Suprapubic skin (tissue), 4 donors: ENCODE measurements at regions not wholly inside any gene's neighbourhood (a gene's known extent, or its start where the extent isn't known, plus 50 kb on each side); places are given as distances from the start of the nearest gene placed in this dataset.

Experiments
- DNase-seq, 2 donors: peaks; one replicate each; pipeline ENCODE4 v3.0.0-alpha.2; 2019; ENCODE audit warnings: low spot score in 2 of 2
- H3K27ac ChIP-seq: fragments of 200-600 bp; sonication (generic); one replicate; pipeline ENCODE4 v1.5.1; 2019
- H3K27me3 ChIP-seq: fragments of 200-600 bp; sonication (generic); one replicate; pipeline ENCODE4 v1.5.1; 2019
- H3K36me3 ChIP-seq: fragments of 200-600 bp; sonication (generic); one replicate; pipeline ENCODE4 v1.5.1; 2019
- H3K4me1 ChIP-seq: fragments of 200-600 bp; sonication (generic); one replicate; pipeline ENCODE4 v1.5.1; 2019
- H3K4me3 ChIP-seq: fragments of 200-600 bp; sonication (generic); one replicate; pipeline ENCODE4 v1.5.1; 2019; ENCODE audit warnings: mild to moderate bottlenecking
- H3K9me3 ChIP-seq: fragments of 200-600 bp; sonication (generic); one replicate; pipeline ENCODE4 v1.5.1; 2019
- EP300 ChIP-seq: sonication (generic); formaldehyde crosslinking; IDR thresholded peaks from one replicate; pipeline ENCODE4 v1.6.1; 2017; ENCODE audit warnings: antibody characterized with exemption
- POLR2A ChIP-seq, 2 donors: fragments of 450-650 bp; IDR thresholded peaks; one replicate each; pipeline ENCODE4 v1.6.1; 2017; ENCODE audit warnings: antibody characterized with exemption in 2 of 2, mild to moderate bottlenecking in 2 of 2, moderate library complexity in 2 of 2
- POLR2AphosphoS5 ChIP-seq, 3 donors: sonication (generic); formaldehyde crosslinking; IDR thresholded peaks; one replicate each; pipeline ENCODE4 v1.6.1; 2017; ENCODE audit warnings: antibody characterized with exemption in 3 of 3
- WGBS: methylation state at CpG from one replicate; pipeline ENCODE4 v1.1.5; 2018; 5-methylcytosine and 5-hydroxymethylcytosine counted together
- TF ChIP-seq, protein P1 (sequence below), 2 donors: fragments of 200-600 bp in 1 of 2; fragments of 450-650 bp in 1 of 2; sonication (generic) in 1 of 2; IDR thresholded peaks; one replicate each; pipeline ENCODE4 v1.5.1; 2016 to 2019; ENCODE audit warnings: antibody characterized with exemption in 2 of 2, mild to moderate bottlenecking in 1 of 2, moderate library complexity in 1 of 2

DNA sequence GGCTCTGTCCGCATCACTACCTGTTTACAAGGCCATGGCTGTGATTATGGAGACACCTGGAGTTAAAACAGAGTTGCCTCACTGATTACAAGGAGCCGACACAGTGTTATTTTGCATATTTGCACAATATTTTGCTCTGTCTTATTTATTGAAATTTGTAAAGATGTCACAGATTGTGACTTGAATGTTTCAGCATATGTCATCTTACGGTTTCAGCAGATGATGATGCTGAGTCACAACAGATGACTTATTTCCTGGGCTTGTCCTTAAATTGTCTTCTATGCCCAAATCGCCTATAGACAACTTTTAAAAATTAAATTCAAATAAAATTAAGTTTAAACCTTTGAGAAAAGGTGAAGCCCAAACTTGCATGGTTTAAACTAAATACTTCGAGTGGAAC lies 87.1 kb upstream of the INPP4B start:
- Histone ChIP-seq H3K4me3 (no peak overlapping the region), H3K27me3 (no peaks in the 10 kb centered on the region), H3K36me3 (no peaks in the 10 kb centered on the region), H3K27ac (no peak overlapping the region), H3K4me1 (no peaks in the 10 kb centered on the region), H3K9me3 (no peaks in the 10 kb centered on the region)
- TF ChIP-seq POLR2A (IDR thresholded peaks at IDR 0.05) (no peak), EP300 (no peak), POLR2AphosphoS5 (IDR thresholded peaks at IDR 0.05) (no peak)
- TF ChIP-seq, protein P1, sequence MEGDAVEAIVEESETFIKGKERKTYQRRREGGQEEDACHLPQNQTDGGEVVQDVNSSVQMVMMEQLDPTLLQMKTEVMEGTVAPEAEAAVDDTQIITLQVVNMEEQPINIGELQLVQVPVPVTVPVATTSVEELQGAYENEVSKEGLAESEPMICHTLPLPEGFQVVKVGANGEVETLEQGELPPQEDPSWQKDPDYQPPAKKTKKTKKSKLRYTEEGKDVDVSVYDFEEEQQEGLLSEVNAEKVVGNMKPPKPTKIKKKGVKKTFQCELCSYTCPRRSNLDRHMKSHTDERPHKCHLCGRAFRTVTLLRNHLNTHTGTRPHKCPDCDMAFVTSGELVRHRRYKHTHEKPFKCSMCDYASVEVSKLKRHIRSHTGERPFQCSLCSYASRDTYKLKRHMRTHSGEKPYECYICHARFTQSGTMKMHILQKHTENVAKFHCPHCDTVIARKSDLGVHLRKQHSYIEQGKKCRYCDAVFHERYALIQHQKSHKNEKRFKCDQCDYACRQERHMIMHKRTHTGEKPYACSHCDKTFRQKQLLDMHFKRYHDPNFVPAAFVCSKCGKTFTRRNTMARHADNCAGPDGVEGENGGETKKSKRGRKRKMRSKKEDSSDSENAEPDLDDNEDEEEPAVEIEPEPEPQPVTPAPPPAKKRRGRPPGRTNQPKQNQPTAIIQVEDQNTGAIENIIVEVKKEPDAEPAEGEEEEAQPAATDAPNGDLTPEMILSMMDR (IDR thresholded peaks at IDR 0.05): no peak
- DNase-seq: no peak
- 80% methylated on average over 5 of the region's 5 CpGs for WGBS

DNA sequence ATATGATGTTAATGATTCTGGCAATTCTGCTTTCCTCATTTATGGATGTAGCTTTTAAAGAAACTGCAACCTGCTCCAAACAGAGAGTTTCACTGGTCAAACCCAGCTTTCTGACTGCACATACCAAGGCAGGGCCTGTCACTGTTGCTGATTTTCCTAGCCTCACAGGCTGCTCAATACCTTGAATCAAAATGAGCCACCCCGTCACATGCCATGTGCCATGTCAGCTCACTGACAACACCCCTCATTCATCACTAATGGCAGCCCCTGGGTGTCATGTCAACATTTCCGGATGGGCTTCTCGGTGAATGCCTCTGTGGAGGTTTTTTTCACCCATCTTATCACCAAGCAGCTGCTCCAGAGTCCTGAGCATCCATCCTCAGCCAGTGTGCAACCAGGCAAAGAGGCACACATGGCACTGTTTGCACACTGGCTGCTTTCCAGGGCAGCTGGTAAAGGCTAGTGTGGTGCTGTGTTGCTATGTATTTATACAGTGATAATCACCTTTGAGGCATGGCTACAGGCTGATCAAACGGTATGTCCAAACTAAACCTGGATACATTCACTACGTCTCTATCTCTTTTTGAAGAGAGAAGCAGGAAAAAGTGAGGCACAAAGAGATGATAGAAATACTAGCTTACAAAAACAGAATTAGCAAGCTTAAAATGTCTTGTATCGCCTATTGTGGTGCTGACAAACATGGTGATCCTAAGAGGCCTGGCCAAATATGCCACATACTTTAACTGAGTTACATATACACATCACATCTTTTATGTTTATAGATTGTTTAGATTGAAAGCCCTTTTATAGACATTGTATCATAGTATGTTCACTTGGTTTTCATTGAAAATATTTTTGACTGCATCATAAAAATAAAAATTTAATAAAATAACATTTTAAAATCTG lies 94.6 kb upstream of the INPP4B start:
- Histone ChIP-seq H3K4me3 (no peak overlapping the region), H3K4me1 (no peaks in the 10 kb centered on the region), H3K36me3 (no peaks in the 10 kb centered on the region), H3K9me3 (no peaks in the 10 kb centered on the region), H3K27me3 (no peaks in the 10 kb centered on the region), H3K27ac (no peak overlapping the region)
- TF ChIP-seq, protein P1 (IDR thresholded peaks at IDR 0.05): no peak
- TF ChIP-seq EP300: no peak
- no peak for TF ChIP-seq POLR2AphosphoS5 (IDR thresholded peaks at IDR 0.05)
- no peak for TF ChIP-seq POLR2A (IDR thresholded peaks at IDR 0.05)
- 81% methylated on average over 6 of the region's 6 CpGs for WGBS
- DNase-seq: no peak

DNA sequence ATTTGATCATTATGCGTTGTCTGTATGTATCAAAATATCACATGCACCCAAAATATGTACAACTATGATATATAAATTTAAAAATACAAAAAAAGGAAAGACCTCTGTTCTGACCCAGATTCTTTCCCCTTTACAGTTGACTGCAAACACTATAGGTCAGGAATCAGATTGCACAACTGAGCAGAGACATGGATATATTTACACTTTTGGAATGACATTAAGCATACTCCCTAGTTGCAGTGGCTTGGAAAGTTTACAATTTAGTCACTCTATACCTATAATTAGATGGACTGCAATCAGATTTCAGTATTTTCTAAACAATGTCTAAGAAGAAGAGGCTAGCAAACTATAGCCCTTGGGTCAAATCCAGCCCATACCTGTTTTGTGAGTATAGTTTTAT lies 98.5 kb upstream of the INPP4B start:
- WGBS: 85% methylated on average over 1 of the region's 1 CpG
- TF ChIP-seq EP300 (no peak), POLR2AphosphoS5 (IDR thresholded peaks at IDR 0.05) (no peak), POLR2A (IDR thresholded peaks at IDR 0.05) (no peak)
- TF ChIP-seq, protein P1 (IDR thresholded peaks at IDR 0.05): no peak
- H3K27ac ChIP-seq: no peak overlapping the region

DNA sequence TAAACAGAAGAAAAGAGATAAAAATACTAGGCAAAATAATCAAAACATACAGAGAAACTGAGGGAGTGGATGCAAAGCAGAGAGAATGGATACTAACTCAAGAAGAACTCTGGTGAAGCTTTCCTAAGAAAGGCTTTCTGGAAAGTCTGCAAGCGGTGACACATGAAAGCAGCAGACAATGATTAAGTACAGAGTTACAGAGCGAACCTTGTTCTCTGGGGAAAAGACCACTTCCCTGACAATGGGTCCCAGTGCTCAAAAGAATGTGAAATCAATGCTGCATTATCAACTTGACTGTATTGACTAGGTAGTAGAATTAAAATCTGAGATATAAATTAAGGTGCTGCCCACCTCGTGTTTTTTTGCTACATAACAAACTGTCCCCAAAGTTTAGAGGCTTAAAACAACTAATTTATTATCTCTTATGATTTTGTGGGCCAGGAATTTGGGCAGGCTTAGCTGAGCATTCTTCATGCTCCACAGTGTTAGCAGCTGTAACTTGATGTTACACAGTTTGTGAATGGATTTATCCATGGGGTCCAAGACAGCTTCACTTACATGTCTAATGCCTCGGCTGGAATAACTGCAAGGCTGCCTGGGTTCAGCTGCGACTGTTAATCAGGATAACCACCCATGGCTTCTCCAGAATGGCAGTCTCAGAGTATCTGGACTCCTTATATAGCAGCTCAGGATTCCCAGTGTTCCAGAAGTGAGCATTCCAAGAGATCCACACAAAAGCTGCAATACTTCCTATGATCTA lies 106.9 kb upstream of the INPP4B start:
- H3K4me1 ChIP-seq: no peaks in the 10 kb centered on the region
- H3K4me3 ChIP-seq: no peak overlapping the region
- no peak overlapping the region for H3K27ac ChIP-seq
- no peaks in the 10 kb centered on the region for H3K36me3 ChIP-seq
- no peak for DNase-seq
- no peak for TF ChIP-seq EP300
- no peak for TF ChIP-seq POLR2AphosphoS5 (IDR thresholded peaks at IDR 0.05)
- TF ChIP-seq POLR2A (IDR thresholded peaks at IDR 0.05): no peak
- H3K9me3 ChIP-seq: no peaks in the 10 kb centered on the region
- H3K27me3 ChIP-seq: no peaks in the 10 kb centered on the region
- WGBS: 64% methylated on average over 5 of the region's 5 CpGs

More for the DNA sequence above, 98.5 kb upstream of the INPP4B start:
- Histone ChIP-seq H3K9me3 (no peaks in the 10 kb centered on the region), H3K4me3 (no peak overlapping the region), H3K4me1 (no peaks in the 10 kb centered on the region), H3K27me3 (no peaks in the 10 kb centered on the region), H3K36me3 (no peaks in the 10 kb centered on the region)
- no peak for DNase-seq

DNA sequence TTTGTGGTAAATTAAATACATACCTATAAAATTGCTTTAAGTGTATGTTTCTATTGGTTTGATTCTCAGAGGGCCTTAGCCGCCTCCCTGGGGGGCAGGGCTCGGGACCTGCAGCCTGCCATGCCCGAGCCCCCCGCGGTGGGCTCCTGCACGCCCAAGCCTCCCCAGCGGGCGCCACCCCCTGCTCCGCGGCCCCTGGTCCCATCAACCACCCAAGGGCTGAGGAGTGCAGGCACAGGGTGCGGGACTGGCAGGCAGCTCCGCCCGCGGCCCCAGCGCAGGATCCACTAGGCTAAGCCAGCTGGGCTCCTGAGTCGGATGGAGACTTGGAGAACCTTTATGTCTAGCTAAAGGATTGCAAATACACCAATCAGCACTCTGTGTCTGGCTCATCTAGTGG lies 108.3 kb upstream of the INPP4B start:
- no peaks in the 10 kb centered on the region for H3K4me1 ChIP-seq
- WGBS: 95% methylated on average over 15 of the region's 16 CpGs
- no peak overlapping the region for H3K4me3 ChIP-seq
- no peaks in the 10 kb centered on the region for H3K36me3 ChIP-seq
- no peak for TF ChIP-seq POLR2AphosphoS5 (IDR thresholded peaks at IDR 0.05)
- TF ChIP-seq EP300: no peak
- no peak for TF ChIP-seq POLR2A (IDR thresholded peaks at IDR 0.05)
- TF ChIP-seq, protein P1 (IDR thresholded peaks at IDR 0.05): no peak
- no peaks in the 10 kb centered on the region for H3K27me3 ChIP-seq
- DNase-seq: no peak
- H3K27ac ChIP-seq: no peak overlapping the region
- no peaks in the 10 kb centered on the region for H3K9me3 ChIP-seq
